Right ventricle myocardium superior (tissue), 1 donor: ENCODE measurements at regions not wholly inside any gene's neighbourhood (a gene's known extent, or its start where the extent isn't known, plus 50 kb on each side); places are given as distances from the start of the nearest gene placed in this dataset.
A peak's percentile ranks its signal among the peaks of the same experiment; 100 is the strongest.

Experiments used
- ATAC-seq: fragments of 200-7000 bp; cut with Tn5 transposase; one replicate; pipeline ENCODE4 v1.9.1; 2020; ENCODE audit warnings: mild to moderate bottlenecking; ENCODE audit not compliant: poor library complexity
- DNase-seq: peaks from one replicate; pipeline ENCODE4 v3.0.0-alpha.2; 2020
- intact Hi-C: fragments of 100-400 bp; cut with DNase I; formaldehyde crosslinking; loops from one replicate; pipeline ENCODE4 v1.11.2; 2022
- donor health status: DM: no; HTN: yes; CAD: no; lungs with severe emphysema.

GRCh38 chrX:67780694-67781109, 236.9 kb downstream of the AR start:
- DNase-seq, result peak; percentile 80
- intact Hi-C loops, result no loop called here

GRCh38 chrX:67781132-67781531, 237.3 kb downstream of the AR start:
- peak; percentile 70 for ATAC-seq
- intact Hi-C loops, result no loop called here
- DNase-seq, result peak; percentile 39

More at GRCh38 chrX:67780694-67781109, 236.9 kb downstream of the AR start:
- ATAC-seq, result peak; percentile 92

GRCh38 chrX:67784712-67785111, 240.9 kb downstream of the AR start:
- ATAC-seq (peak; percentile 79), DNase-seq (no peak)
- intact Hi-C loops, result no loop called here

GRCh38 chrX:67787196-67787595, 243.4 kb downstream of the AR start:
- no peak for ATAC-seq
- DNase-seq, result no peak
- intact Hi-C loops, result no loop called here

- intact Hi-C loops, result no loop called here
- DNase-seq (no peak), ATAC-seq (no peak)
Observed at GRCh38 chrX:67789536-67789935, 245.7 kb downstream of the AR start.
